ENCODE measurements at regions not wholly inside any gene's neighbourhood (a gene's known extent, or its start where the extent isn't known, plus 50 kb on each side); places are given as distances from the start of the nearest gene placed in this dataset.
"Not testable (repeated sequence)": the region's sequence is repeated elsewhere in the genome, so short reads cannot be mapped to it uniquely, and the experiment has no call there.

DNA sequence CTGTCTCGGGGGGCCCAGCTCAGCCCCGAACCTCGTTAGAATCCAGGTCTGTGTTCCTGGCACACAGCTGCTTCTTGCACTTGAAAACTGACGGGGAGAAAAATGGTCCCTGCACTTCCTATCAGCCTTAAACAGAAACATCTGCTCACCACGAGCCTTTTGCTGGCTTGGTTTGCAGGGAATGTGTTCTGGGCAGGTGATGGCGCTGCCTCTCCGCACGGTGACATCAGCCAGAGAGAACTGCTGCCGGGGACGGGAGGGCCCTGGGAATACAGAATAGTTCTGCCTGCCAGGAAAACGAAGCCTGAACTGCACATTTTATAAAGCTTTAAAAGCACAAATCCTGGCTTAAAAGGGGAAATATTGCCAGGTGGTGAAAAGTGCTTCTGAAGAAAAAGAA, 622.5 kb downstream of the TYW1 start:
- DNase-seq (ENCODE audit: low spot score) = peak; percentile 57

DNA sequence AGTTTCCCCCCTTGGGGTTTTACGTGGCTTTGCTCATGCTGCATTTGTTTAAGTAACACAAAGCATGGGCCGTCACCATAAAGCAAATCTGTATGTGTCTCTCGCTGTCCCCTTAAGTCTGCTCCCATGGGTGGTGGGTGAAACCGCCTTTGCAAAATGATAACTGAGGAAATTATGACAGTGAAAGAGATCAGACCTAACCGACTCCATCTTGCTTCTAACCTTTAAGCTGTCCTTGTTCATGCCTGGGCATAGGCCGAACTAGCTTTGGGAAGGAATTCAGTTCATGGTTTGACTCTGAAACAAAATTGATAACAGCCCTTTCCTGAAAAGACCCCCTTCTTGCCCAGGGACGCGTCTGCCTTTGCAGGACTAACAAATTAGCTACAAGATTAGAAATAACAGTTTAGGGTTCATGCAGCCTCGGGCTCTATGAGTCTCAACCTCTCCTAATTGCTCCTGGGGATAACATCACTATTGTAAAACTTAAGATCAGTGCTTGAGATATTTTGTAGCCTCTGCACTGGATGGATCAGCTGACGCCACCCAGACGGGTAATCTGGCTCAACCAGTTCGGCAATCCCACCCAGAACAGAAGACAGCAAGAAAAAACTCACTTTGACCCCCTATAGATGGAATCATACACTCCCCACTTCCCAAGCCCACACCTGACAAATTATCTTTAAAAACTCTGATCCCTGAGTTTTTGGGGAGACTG, 623.7 kb downstream of the TYW1 start:
- no peak for DNase-seq (ENCODE audit: low spot score)

DNA sequence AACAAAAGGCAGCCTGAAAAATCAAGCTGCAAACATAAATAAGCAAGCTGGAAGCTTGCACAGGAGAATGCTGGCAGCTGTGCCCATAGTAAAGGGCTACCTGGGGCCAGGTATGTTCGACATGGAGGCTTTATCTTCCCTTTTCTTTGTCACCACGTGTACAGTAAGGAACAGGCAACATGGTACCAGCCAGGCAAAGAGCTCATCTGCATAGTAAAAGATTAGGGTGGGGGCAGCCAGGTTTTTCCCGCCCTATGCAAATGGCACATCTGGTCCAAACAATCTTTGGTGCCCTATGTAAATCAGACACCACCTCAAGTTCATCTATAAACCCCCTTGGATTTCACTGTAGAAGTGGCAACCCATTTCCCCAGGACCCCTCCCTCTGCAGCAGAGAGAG, 625.1 kb downstream of the TYW1 start:
- no peak for DNase-seq (ENCODE audit: low spot score)

DNA sequence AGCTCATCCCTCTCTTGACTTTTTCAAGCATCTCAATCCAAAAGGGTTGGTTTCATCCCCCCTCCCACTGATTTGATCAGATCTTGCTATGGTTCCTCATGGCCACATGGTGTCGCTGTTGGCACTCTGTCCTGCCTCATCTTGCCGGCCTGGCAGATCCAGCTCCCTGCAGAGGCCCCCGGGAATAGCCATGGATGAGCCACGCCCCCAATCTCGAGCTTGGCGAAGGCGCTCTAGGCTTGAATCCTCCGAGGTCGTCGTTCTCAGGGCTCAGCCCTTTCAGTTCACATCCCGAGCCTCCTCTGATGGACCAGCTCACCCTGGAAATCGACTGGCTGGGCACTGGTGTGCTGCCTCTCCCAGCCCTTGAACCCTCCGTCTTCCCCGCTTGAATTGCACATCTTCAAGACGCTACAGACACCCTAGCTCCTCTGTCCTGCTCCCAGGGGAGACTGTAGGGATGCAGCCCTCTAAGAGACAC, 628.7 kb downstream of the TYW1 start:
- peak; percentile 91 for DNase-seq (ENCODE audit: low spot score)

DNA sequence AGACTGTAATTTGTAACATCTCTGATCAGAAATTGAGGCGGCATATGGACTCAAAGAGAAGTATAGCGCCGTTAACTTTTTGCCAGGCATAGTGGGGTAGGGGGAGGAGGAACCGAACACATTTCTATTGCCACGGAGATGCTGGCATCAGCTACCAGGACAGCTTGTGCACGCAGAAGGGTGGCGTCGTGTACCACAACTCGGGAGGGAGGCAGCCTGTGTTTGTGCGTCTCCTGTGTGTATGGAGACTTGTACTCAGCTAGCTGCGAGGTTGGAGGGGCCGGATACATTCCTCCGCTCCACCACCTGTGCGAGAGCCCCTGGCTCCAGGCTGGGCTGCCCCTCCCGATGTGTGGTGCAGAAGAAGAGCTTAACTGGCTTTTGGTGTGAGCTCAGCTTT, 634.8 kb downstream of the TYW1 start:
- DNase-seq (ENCODE audit: low spot score) = no peak

DNA sequence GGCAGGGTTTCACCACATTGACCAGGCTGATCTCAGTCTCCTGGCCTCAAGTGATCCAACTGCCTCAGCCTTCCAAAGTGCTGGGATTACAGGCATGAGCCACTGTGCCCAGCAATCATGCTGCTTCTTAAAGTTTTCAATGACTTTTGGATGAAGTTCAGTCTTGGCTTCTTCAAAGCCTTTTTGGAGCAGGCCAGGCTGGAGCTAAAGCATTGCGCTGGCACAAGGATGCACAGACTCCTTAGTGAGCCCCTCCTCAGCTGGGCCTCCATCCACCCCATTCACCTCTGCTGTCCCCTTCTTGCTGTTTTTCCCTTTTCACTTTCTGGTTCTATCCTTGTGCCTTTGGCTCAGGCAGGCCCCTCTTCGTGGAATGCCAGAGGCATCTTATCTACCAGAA, 638.6 kb downstream of the TYW1 start:
- DNase-seq (ENCODE audit: low spot score) = no peak

DNA sequence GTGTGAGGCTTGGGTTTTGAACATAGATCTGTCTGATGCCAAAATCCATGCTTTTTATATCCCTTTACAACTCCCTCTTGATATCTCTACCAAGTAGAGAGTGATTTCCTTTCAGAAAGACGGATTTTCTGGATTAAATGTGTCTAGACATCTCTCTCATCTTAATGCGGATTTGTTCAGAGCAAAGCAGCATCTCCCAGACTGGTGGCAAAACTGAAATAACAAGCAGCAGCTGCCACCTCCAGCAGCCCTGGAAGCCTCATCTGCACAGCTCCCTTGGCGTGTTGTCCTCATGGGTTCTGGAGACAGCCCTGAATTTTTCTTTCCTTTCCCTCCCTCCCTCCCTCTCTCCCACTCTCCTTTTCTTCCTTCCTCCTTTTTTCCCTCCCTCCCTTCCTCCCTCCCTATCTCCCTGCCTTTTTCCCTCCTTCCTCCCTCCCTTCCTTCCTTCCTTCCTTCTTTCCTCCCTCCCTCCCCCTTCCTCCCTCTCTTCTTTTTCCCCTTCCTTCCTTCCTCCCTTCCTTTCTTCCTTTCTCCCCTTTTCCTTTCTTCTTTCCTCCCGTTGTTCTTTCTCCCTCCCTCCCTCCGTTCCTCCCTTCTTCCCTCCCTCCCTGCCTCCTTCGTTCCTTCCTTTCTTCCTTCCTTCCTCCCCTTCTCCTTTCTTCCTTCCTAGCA, 639.9 kb downstream of the TYW1 start:
- DNase-seq (ENCODE audit: low spot score) = no peak

DNA sequence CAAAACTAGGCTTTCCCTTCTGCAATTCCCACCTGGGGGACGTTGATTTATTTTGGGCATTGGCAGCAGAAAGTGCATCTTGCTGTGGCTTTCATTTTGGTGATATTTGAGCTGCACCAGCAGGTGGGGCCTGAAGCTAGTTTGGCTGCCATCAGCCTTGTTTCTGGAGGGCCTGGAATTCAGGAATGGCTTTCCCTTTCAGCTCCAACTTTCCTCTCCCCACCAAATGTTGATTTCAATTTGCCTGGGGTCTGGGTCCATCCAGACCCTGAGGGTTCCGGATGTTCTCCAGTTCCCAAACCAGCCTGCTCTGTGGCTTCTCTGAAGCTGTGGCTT, 640.4 kb downstream of the TYW1 start:
- no peak for DNase-seq (ENCODE audit: low spot score)

DNA sequence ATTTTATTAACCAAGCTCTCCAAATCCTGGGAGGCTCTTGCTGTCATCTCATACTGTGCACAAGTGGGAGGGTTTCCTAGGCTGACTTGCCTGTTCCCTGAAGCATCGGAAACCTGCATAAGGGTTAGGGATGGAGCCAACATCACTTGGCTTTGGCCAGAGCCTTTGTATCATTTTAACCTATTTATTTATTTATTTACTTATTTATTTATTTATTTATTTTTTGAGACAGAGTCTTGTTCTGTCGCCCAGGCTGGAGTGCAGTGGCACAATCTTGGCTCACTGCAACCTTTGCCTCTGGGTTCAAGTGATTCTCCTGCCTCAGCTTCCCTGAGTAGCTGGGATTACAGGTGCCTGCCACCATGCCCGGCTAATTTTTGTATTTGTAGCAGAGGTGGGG, 645.9 kb downstream of the TYW1 start:
- not testable (repeated sequence) for DNase-seq (ENCODE audit: low spot score)

DNA sequence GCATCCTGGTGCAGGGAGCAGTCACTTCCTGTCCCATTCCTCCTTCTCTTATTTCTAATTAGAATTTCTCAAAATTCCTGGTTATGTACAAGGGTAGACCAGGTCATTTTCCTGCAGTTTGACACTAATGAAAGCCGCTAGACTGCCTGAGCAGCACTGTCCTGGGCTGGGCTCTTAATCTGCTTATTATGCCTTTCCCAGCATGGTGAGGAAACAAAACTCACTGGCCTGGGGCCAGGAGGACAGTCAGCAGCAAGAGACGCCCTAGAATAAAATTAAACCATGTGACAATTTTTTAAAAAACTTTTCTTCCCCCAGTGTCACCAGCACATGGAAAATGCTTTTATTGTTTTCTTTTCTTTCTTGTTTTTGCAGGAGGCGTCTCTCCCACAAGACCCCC, 647.5 kb downstream of the TYW1 start:
- DNase-seq (ENCODE audit: low spot score) = no peak

DNA sequence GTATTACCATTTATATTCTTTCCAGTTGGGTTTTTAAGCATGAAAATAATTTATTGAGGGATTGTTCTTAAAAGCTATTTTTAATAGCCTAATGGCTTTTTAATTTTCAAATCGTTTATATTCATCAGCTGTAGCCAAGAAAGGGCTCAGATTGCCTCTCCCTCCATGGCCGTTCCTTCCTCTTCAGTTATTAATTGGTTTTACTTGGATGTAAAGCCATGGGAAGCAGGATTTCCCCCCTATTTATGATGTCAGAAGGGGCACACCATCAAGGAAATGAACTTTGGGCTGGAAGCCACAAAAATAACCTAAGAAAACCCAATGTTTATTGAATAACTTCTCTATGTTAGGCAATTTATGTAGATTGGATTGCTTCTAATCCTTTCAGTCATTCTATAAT, 656.3 kb downstream of the TYW1 start:
- DNase-seq (ENCODE audit: low spot score) = no peak

DNA sequence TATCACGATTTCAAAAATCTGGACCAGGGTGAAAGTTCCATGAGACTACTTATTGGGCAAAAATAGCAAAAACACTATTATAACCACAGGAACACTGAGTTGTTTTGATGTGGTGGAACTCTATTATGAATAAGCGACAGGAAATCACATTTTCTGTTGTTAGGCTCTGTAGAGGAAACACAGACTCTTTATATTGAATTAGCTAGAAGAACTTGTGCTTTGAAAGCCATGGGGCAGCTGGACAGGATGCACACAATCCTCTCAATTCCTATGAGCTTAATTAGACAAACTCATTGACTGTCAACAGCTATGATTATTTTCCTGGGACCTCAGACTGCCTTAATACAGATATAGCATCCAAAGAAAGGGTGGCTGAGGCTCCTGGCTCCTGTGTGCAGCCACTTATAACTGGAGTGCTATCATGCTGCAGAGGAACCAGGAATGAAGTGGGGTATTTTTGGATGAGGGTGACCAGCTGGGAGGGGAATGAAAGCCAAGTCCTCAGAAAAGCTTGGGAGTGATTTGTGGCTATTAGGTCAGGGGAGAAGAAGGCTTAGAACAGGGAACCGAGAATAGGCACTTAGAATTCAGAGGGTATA, 657.3 kb downstream of the TYW1 start:
- DNase-seq (ENCODE audit: low spot score) = no peak

DNA sequence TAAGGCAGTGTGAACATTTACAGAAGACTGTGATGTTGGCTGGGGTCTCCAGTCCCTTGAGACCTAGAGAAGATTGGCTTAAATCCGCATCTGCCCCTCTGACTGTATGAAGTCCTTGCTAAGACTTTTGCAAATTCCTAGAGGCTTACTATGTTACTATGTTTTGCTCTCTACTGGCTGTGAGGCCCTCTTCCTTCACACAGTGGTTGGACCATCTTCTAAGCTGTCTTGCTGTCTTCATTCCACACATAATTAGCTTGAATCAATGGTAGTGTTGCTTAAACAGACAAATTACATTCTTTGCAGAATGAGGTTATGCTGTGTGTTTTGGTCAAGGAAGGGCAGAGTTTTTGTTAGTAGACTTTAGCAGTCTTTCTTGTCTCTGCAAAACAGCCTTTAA, 658.0 kb downstream of the TYW1 start:
- DNase-seq (ENCODE audit: low spot score) = no peak

DNA sequence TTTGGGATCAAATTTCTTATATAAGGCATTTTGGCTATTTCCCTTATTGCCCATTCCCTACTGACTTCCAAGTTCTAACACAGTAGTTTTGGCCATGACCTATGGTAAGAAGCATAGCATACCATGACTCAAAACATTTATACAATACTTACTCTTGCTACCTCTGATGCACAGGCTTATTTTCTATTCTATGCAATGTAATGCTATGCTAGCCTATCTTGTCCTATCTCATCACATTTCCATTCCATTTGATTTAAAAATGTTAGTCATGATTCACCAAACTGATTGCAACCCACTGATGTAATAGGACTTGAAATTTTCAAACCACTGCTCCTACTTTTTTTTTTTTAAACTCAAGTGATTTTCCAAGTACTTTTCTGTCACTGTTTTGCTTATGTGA, 658.5 kb downstream of the TYW1 start:
- no peak for DNase-seq (ENCODE audit: low spot score)

DNA sequence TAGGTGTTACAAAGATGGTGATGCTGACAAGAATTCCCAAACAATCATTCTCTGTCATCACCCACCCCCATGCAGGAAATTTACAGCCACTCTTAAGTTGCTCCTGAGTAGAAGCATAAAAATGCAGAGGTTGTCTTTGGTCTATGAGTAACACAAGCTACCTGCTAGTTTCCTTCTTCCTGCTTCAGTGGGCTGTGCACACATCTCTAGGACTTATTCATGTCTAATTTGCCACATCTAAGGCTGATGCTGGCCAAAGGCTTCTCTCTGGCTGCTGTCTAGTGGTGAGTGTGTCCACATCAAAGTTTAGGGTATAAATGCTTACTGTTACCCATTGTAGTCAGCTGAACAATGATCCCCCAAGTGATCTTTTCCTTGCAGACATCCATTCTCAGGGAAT, 662.5 kb downstream of the TYW1 start:
- DNase-seq (ENCODE audit: low spot score) = no peak

DNA sequence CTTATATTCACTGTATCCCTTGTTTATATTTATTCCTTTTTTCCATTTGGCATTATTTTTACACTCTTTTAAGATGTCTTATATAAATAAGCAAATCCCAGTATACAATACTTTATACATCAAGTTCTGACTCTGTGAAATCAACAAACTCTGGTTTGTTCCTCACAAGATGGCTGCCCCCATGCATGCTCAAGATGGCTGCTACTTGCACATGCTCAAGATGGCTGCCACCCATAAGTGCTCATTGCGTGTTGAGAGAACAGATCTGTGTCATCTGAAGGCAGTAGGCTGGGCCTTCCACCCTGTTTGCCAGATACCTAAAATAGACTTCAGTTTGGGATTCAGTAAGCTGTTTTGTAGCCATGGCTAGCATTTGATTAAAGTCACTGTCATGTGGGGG, 666.2 kb downstream of the TYW1 start:
- no peak for DNase-seq (ENCODE audit: low spot score)

DNA sequence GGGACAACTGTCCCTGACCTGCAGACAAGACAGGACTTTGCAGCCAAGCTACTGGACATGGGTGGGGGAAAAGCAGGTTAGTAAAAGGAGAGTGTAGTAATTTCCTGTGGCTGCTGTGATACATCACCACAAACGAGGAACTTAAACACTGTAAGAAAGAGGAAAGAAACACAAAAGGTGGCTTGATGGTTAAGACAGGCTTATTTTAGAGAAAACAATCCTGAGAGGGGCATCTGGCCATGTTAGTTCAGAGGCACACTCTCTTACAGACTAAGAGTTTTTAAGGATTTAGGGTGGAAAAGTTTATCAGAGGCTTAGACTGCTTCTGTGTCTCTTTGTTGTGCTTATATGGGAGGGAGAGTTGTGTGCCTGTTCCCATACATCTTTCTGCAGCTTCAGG, 667.0 kb downstream of the TYW1 start:
- DNase-seq (ENCODE audit: low spot score) = no peak

DNA sequence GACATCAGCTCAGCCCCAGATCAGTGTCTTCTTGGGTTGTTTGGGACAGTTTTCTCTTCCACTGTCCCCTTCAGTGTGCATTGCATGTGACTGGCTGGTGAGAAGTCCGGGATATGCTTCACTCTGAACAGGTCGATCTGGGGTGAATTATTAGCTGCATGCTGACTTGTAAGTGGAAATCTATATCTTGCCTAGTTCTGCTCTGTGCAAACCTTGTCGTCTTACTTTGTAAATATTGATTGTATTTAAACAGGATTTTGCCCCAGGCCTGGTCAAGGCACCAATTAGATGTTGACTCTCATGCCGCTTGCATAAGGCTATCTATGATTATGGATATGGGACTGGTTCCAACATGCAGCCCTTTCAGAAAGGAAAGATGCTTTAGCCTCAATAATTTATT, 669.7 kb downstream of the TYW1 start:
- DNase-seq (ENCODE audit: low spot score) = not testable (repeated sequence)

DNA sequence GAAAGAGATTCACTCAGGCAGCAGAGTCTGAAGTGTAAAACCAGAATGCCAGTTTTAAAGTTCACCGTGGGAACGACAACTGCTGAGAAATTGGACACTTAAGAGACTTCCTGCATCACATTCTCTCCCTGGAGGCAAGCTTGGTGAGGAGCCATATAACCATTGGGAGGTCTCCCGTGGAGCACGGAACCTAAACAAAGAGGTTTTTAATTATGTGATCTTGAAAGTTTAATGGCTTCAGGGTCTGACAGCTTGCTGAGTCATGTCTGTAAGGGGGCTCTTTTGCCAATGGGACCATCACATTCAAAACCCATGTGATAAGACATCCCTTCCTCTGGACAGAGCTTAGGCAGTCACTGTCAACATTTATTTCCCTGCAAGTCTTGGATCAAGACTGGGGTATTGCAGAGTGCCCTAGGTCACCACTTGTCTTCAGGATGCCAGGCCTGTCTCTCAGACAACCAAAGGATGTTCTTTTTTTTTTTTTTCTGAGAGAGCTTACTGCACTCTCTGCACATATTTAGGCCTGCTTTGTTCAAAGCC, 674.4 kb downstream of the TYW1 start:
- no peak for DNase-seq (ENCODE audit: low spot score)

DNA sequence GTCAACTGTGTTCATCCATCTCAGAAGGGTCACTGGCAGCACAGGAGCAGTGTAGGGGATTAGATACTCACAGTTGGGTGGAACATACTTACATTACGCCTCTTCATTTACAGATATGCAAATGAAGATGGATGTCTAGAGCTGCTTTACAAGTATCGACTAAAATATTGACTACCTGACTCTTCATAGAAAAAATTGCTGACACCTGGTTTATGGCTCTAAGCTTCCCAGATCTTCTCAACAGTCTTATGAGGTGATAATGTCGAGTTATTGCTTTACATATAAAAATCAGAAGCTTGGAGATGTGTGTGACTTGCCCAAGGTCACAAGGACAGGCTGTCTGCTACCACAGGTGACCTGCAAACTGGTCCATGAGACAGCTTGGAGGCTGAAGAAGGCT, 677.2 kb downstream of the TYW1 start:
- DNase-seq (ENCODE audit: low spot score) = no peak

DNA sequence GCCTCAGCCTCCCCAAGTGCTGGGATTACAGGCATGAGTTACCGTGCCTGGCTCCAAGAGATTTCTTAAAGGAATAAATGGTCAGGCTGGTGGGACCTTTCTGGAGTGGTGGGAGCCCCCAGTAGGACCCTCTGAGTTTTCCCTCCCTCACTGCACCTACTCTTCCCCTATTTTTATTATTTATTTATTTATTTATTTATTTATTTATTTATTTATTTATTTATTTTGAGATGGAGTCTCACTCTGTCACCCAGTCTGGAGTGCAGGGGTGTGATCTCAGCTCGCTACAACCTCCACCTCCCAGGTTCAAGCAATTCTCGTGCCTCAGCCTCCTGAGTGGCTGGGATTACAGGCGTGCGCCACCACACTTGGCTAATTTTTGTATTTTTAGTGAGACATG, 678.2 kb downstream of the TYW1 start:
- DNase-seq (ENCODE audit: low spot score) = not testable (repeated sequence)

DNA sequence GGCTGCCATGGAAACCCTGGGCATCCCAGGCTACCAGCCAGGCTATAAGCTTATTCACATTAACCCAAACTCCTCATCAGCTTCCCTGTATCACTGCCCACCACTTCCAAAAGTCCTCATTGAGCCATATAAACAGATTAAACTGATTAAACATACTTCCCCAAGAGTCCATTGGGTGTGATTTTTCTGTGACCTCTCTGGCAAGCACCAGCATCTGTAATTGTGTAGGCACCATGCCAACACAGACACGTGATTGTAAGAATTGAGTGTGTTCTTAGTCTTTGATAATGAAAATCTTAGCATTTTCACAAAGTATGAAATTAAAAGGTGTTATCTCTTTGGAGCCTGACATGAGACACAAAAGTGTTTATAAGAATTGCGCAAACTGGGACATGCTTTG, 679.3 kb downstream of the TYW1 start:
- DNase-seq (ENCODE audit: low spot score) = no peak

DNA sequence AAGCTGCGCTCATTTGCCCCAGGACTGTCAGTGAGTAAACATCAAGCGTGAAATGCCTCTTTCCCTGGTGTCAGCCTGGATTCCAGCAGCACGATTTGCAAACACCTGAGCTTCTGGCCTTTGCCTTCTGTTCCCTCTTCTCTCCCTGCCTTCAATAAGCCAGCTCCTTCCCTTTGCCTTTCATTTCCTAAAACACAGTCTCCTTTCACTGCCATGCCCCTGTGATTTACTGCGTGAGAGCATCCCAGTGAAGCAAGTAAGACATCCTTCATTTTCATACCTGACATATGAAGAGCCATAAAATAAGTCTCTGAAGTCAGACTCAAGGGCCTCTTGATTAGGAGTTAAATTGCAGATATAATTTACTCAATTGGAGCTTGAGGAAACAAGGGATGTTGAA, 681.8 kb downstream of the TYW1 start:
- DNase-seq (ENCODE audit: low spot score) = no peak

All from ecto neural progenitor cell (in vitro differentiated cells).